AG10803 (cell line): ENCODE measurements at regions not wholly inside any gene's neighbourhood (a gene's known extent, or its start where the extent isn't known, plus 50 kb on each side); places are given as distances from the start of the nearest gene placed in this dataset.
"Not testable (repeated sequence)": the region's sequence is repeated elsewhere in the genome, so short reads cannot be mapped to it uniquely, and the experiment has no call there.

Experiments used
- DNase-seq: peaks from one replicate; pipeline ENCODE4 v3.0.0; 2010; ENCODE audit warnings: low read depth
- H3K4me3 ChIP-seq: 2 replicates; pipeline ENCODE4 v1.5.1; 2011; ENCODE audit warnings: mild to moderate bottlenecking, low read length, control low read depth
- CTCF ChIP-seq: conservative IDR thresholded peaks from 2 replicates; pipeline ENCODE4 v1.5.1; 2011; ENCODE audit warnings: mild to moderate bottlenecking, low read length, control low read depth, inconsistent platforms

- H3K4me3 ChIP-seq = no peak overlapping the region
- no peak for DNase-seq
- no peak for TF ChIP-seq CTCF
Observed at GRCh38 chr2:237234268-237234667, 148.6 kb downstream of the COPS8 start.

GRCh38 chr2:237235383-237236095, 149.8 kb downstream of the COPS8 start:
- no peak for TF ChIP-seq CTCF
- H3K4me3 ChIP-seq = no peak overlapping the region
- peak; percentile 82 for DNase-seq

- peak; percentile 62 for DNase-seq
- TF ChIP-seq CTCF = no peak
- no peak overlapping the region for H3K4me3 ChIP-seq
Observed at GRCh38 chr2:237236188-237236587, 150.5 kb downstream of the COPS8 start.

- no peak for TF ChIP-seq CTCF
Observed at GRCh38 chr2:237238249-237238648, 152.6 kb downstream of the COPS8 start.

GRCh38 chr2:237240252-237240651, 154.6 kb downstream of the COPS8 start:
- DNase-seq = no peak
- no peak overlapping the region for H3K4me3 ChIP-seq
- no peak for TF ChIP-seq CTCF

More at GRCh38 chr2:237238249-237238648, 152.6 kb downstream of the COPS8 start:
- DNase-seq = no peak
- H3K4me3 ChIP-seq = no peak overlapping the region

- not testable (repeated sequence) for H3K4me3 ChIP-seq, DNase-seq
Observed at GRCh38 chr2:237240868-237241267, 155.2 kb downstream of the COPS8 start.

GRCh38 chr2:237242091-237242536, 156.4 kb downstream of the COPS8 start:
- no peak overlapping the region for H3K4me3 ChIP-seq
- peak; percentile 54 for DNase-seq
- no peak for TF ChIP-seq CTCF
